ENCODE measurements at regions not wholly inside any gene's neighbourhood (a gene's known extent, or its start where the extent isn't known, plus 50 kb on each side); places are given as distances from the start of the nearest gene placed in this dataset.

GRCh38 chr10:52409195-52409594 lies 95.1 kb downstream of the DKK1 start:
- TF ChIP-seq, protein P1, sequence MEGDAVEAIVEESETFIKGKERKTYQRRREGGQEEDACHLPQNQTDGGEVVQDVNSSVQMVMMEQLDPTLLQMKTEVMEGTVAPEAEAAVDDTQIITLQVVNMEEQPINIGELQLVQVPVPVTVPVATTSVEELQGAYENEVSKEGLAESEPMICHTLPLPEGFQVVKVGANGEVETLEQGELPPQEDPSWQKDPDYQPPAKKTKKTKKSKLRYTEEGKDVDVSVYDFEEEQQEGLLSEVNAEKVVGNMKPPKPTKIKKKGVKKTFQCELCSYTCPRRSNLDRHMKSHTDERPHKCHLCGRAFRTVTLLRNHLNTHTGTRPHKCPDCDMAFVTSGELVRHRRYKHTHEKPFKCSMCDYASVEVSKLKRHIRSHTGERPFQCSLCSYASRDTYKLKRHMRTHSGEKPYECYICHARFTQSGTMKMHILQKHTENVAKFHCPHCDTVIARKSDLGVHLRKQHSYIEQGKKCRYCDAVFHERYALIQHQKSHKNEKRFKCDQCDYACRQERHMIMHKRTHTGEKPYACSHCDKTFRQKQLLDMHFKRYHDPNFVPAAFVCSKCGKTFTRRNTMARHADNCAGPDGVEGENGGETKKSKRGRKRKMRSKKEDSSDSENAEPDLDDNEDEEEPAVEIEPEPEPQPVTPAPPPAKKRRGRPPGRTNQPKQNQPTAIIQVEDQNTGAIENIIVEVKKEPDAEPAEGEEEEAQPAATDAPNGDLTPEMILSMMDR (IDR thresholded peaks at IDR 0.05), result no peak
- TF ChIP-seq POLR2A (IDR thresholded peaks at IDR 0.05), result no peak
- no peak for TF ChIP-seq POLR2AphosphoS5 (IDR thresholded peaks at IDR 0.05; ENCODE audit: insufficient read depth in 1 of 2, low read depth in 1 of 2)

Data from vagina (tissue), 2 donors.